HG03354 (cell line): ENCODE measurements at regions not wholly inside any gene's neighbourhood (a gene's known extent, or its start where the extent isn't known, plus 50 kb on each side); places are given as distances from the start of the nearest gene placed in this dataset.

Source experiments
- ATAC-seq: cut with Tn5 transposase; IDR thresholded peaks from one replicate; pipeline ENCODE4 v1.9.1; 2021; ENCODE audit warnings: mild to moderate bottlenecking; ENCODE audit not compliant: unreplicated experiment, poor library complexity, severe bottlenecking

- no peak for ATAC-seq
These were observed 733.6 kb downstream of the TRIML1 start for GRCh38 chr4:188872809-188873208.

- ATAC-seq = no peak
These were observed 737.6 kb downstream of the TRIML1 start for GRCh38 chr4:188876881-188877280.

- ATAC-seq = no peak
These were observed 740.4 kb downstream of the TRIML1 start for GRCh38 chr4:188879598-188879997.

- ATAC-seq = no peak
These were observed 748.7 kb downstream of the TRIML1 start for GRCh38 chr4:188887905-188888304.

GRCh38 chr4:188892837-188893236 is 753.6 kb downstream of the TRIML1 start:
- no peak for ATAC-seq

- no peak for ATAC-seq
These were observed 764.7 kb downstream of the TRIML1 start for GRCh38 chr4:188903986-188904385.

- no peak for ATAC-seq
These were observed 765.4 kb downstream of the TRIML1 start for GRCh38 chr4:188904617-188905016.

- ATAC-seq = no peak
These were observed 766.0 kb downstream of the TRIML1 start for GRCh38 chr4:188905248-188905647.

GRCh38 chr4:188911199-188911598 is 772.0 kb downstream of the TRIML1 start:
- ATAC-seq = no peak

- no peak for ATAC-seq
These were observed 772.5 kb downstream of the TRIML1 start for GRCh38 chr4:188911707-188912106.

GRCh38 chr4:188915175-188915574 is 775.9 kb downstream of the TRIML1 start:
- no peak for ATAC-seq

GRCh38 chr4:188918787-188919186 is 779.5 kb downstream of the TRIML1 start:
- no peak for ATAC-seq

- no peak for ATAC-seq
These were observed 791.6 kb downstream of the TRIML1 start for GRCh38 chr4:188930822-188931221.

GRCh38 chr4:188934320-188934962 is 795.2 kb downstream of the TRIML1 start:
- ATAC-seq = no peak

GRCh38 chr4:188941524-188942119 is 802.4 kb downstream of the TRIML1 start:
- ATAC-seq = no peak

- no peak for ATAC-seq
These were observed 803.4 kb downstream of the TRIML1 start for GRCh38 chr4:188942606-188943005.

GRCh38 chr4:188949596-188949995 is 810.4 kb downstream of the TRIML1 start:
- ATAC-seq = no peak

GRCh38 chr4:188955066-188955465 is 815.8 kb downstream of the TRIML1 start:
- ATAC-seq = no peak

- no peak for ATAC-seq
These were observed 817.3 kb downstream of the TRIML1 start for GRCh38 chr4:188956566-188956965.

- ATAC-seq = no peak
These were observed 819.1 kb downstream of the TRIML1 start for GRCh38 chr4:188958346-188958745.

- ATAC-seq = no peak
These were observed 820.2 kb downstream of the TRIML1 start for GRCh38 chr4:188959424-188959823.
